HEK293 (cell line): ENCODE measurements at regions not wholly inside any gene's neighbourhood (a gene's known extent, or its start where the extent isn't known, plus 50 kb on each side); places are given as distances from the start of the nearest gene placed in this dataset.

Experiments
- CTCF ChIA-PET: fragments of 350-600 bp; formaldehyde crosslinking; extraction: SDS; loops from one replicate; lab custom pipeline; 2021; ENCODE audit warnings: antibody characterized with exemption; lab: Yijun Ruan, JAX
- POLR2A ChIA-PET: fragments of 300-600 bp; formaldehyde crosslinking; extraction: SDS; loops from one replicate; lab custom pipeline; 2020; ENCODE audit warnings: antibody characterized with exemption, inconsistent platforms; lab: Yijun Ruan, JAX
- H3K27ac ChIP-seq: fragments of 200-500 bp; sonication (Bioruptor generic); 2 replicates; pipeline ENCODE4 v1.5.1; 2014; ENCODE audit warnings: low read depth, low read length, control low read depth, inconsistent platforms; ENCODE audit errors: extremely low read depth
- H3K36me3 ChIP-seq, 2 experiments: fragments of 200-500 bp in 1 of 2; sonication (Bioruptor generic) in 1 of 2; 1 replicate in 1 of 2; 2 replicates in 1 of 2; pipeline ENCODE4 v1.5.1; 2014 to 2017; ENCODE audit warnings: inconsistent platforms in 2 of 2, low read length in 2 of 2; ENCODE audit not compliant: control insufficient read depth in 2 of 2, insufficient read depth in 1 of 2
- H3K4me1 ChIP-seq: fragments of 200-500 bp; sonication (Bioruptor generic); 2 replicates; pipeline ENCODE4 v1.5.1; 2014; ENCODE audit warnings: mild to moderate bottlenecking, low read length, inconsistent platforms; ENCODE audit not compliant: control insufficient read depth, insufficient read depth
- H3K4me3 ChIP-seq: 2 replicates; pipeline ENCODE4 v1.5.1; 2011; ENCODE audit warnings: low read depth, mild to moderate bottlenecking, control low read depth, low read length, moderate library complexity
- H3K9me3 ChIP-seq: fragments of 200-500 bp; sonication (Bioruptor generic); 2 replicates; pipeline ENCODE4 v1.5.1; 2014; ENCODE audit warnings: low read depth, low read length, inconsistent platforms; ENCODE audit not compliant: control insufficient read depth, insufficient read depth
- GLI2 ChIP-seq: fragments of 450-650 bp; formaldehyde crosslinking; IDR thresholded peaks from 2 replicates; pipeline ENCODE4; 2017; ENCODE audit warnings: missing biosample characterization, missing genetic modification characterization, low read depth, borderline replicate concordance
- HIC1 ChIP-seq: fragments of 450-650 bp; formaldehyde crosslinking; IDR thresholded peaks from 2 replicates; pipeline ENCODE4 v1.5.1; 2016; ENCODE audit warnings: missing biosample characterization, missing genetic modification characterization
- MYNN ChIP-seq: fragments of 450-650 bp; formaldehyde crosslinking; IDR thresholded peaks from 2 replicates; pipeline ENCODE4 v1.5.1; 2016; ENCODE audit warnings: missing biosample characterization, missing genetic modification characterization, borderline replicate concordance
- PRDM1 ChIP-seq: fragments of 450-650 bp; formaldehyde crosslinking; IDR thresholded peaks from 2 replicates; pipeline ENCODE4; 2016; ENCODE audit warnings: missing biosample characterization, missing genetic modification characterization
- PRDM6 ChIP-seq: fragments of 450-650 bp; formaldehyde crosslinking; IDR thresholded peaks from 2 replicates; pipeline ENCODE4 v1.5.1; 2017; ENCODE audit warnings: missing biosample characterization, missing genetic modification characterization
- TCF7L2 ChIP-seq: IDR thresholded peaks from 2 replicates; pipeline ENCODE4 v1.6.1; 2011; ENCODE audit warnings: low read depth, mild to moderate bottlenecking, inconsistent platforms, low read length, moderate library complexity, borderline replicate concordance
- ZBTB6 ChIP-seq: fragments of 450-650 bp; formaldehyde crosslinking; IDR thresholded peaks from 2 replicates; pipeline ENCODE4 v1.5.1; 2017; ENCODE audit warnings: missing biosample characterization, missing genetic modification characterization
- ZFP37 ChIP-seq: fragments of 450-650 bp; formaldehyde crosslinking; IDR thresholded peaks from 2 replicates; pipeline ENCODE4 v1.5.1; 2016; ENCODE audit warnings: missing biosample characterization, missing genetic modification characterization
- ZFP41 ChIP-seq: fragments of 450-650 bp; formaldehyde crosslinking; IDR thresholded peaks from 2 replicates; pipeline ENCODE4 v1.5.1; 2016; ENCODE audit warnings: missing biosample characterization, missing genetic modification characterization, borderline replicate concordance
- ZNF174 ChIP-seq: fragments of 450-650 bp; formaldehyde crosslinking; IDR thresholded peaks from 2 replicates; pipeline ENCODE4 v1.5.0; 2017; ENCODE audit warnings: missing biosample characterization, mild to moderate bottlenecking, missing genetic modification characterization
- ZNF175 ChIP-seq: fragments of 450-650 bp; formaldehyde crosslinking; IDR thresholded peaks from 2 replicates; pipeline ENCODE4 v1.5.1; 2016; ENCODE audit warnings: missing biosample characterization, missing genetic modification characterization
- ZNF19 ChIP-seq: fragments of 450-650 bp; formaldehyde crosslinking; IDR thresholded peaks from 2 replicates; pipeline ENCODE4; 2016; ENCODE audit warnings: missing biosample characterization, missing genetic modification characterization, low read depth
- ZNF214 ChIP-seq: fragments of 450-650 bp; formaldehyde crosslinking; IDR thresholded peaks from 2 replicates; pipeline ENCODE4 v1.5.1; 2017; ENCODE audit warnings: missing biosample characterization, mild to moderate bottlenecking, missing genetic modification characterization, borderline replicate concordance
- ZNF341 ChIP-seq: fragments of 450-650 bp; formaldehyde crosslinking; IDR thresholded peaks from 2 replicates; pipeline ENCODE4; 2016; ENCODE audit warnings: low read depth, missing biosample characterization, missing genetic modification characterization
- ZNF362 ChIP-seq: fragments of 450-650 bp; formaldehyde crosslinking; IDR thresholded peaks from 2 replicates; pipeline ENCODE4 v1.5.1; 2016; ENCODE audit warnings: missing biosample characterization, missing genetic modification characterization
- ZNF473 ChIP-seq: fragments of 450-650 bp; formaldehyde crosslinking; IDR thresholded peaks from 2 replicates; pipeline ENCODE4 v1.5.1; 2017; ENCODE audit warnings: missing biosample characterization, missing genetic modification characterization
- ZNF513 ChIP-seq: fragments of 450-650 bp; IDR thresholded peaks from 2 replicates; pipeline ENCODE4 v1.5.1; 2018; ENCODE audit warnings: missing biosample characterization, missing genetic modification characterization
- ZNF544 ChIP-seq: fragments of 450-650 bp; formaldehyde crosslinking; IDR thresholded peaks from 2 replicates; pipeline ENCODE4 v1.5.0; 2017; ENCODE audit warnings: missing biosample characterization, missing genetic modification characterization
- ZNF621 ChIP-seq: fragments of 450-650 bp; formaldehyde crosslinking; IDR thresholded peaks from 2 replicates; pipeline ENCODE4 v1.5.1; 2017; ENCODE audit warnings: missing biosample characterization, missing genetic modification characterization
- ZNF623 ChIP-seq: fragments of 450-650 bp; formaldehyde crosslinking; IDR thresholded peaks from 2 replicates; pipeline ENCODE4 v1.5.1; 2016; ENCODE audit warnings: missing biosample characterization, missing genetic modification characterization
- ZNF624 ChIP-seq: fragments of 450-650 bp; formaldehyde crosslinking; IDR thresholded peaks from 2 replicates; pipeline ENCODE4 v1.5.1; 2017; ENCODE audit warnings: missing biosample characterization, missing genetic modification characterization
- ZNF645 ChIP-seq: fragments of 450-650 bp; formaldehyde crosslinking; IDR thresholded peaks from 2 replicates; pipeline ENCODE4; 2016; ENCODE audit warnings: missing biosample characterization, missing genetic modification characterization

GRCh38 chr5:167849874-167850273 lies 441.6 kb upstream of the WWC1 start:
- ChIA-PET POLR2A (no interaction called here), CTCF (no interaction called here)
- Histone ChIP-seq H3K27ac (no peak overlapping the region), H3K9me3 (no peaks in the 10 kb centered on the region)
- TF ChIP-seq PRDM1 (no peak), ZNF623 (tag by site-specific recombination) (no peak), ZNF513 (tag by site-specific recombination) (no peak), ZNF544 (tag by site-specific recombination) (no peak), ZNF621 (tag by site-specific recombination) (no peak), MYNN (tag by site-specific recombination) (no peak), ZNF19 (tag by site-specific recombination) (no peak), ZFP37 (tag by site-specific recombination) (no peak), ZNF362 (tag by site-specific recombination) (no peak), ZNF214 (tag by site-specific recombination) (no peak), ZNF645 (tag by site-specific recombination) (no peak)
- TF ChIP-seq, all 188 proteins: peak for 0
- H3K36me3 ChIP-seq = no peaks in the 10 kb centered on the region
- no peaks in the 10 kb centered on the region for H3K4me1 ChIP-seq
- no peak overlapping the region for H3K4me3 ChIP-seq

GRCh38 chr5:167850911-167851310 lies 440.5 kb upstream of the WWC1 start:
- H3K4me3 ChIP-seq = no peak overlapping the region
- H3K9me3 ChIP-seq = no peaks in the 10 kb centered on the region
- TF ChIP-seq ZNF175 (tag by site-specific recombination) (no peak), ZNF341 (no peak), ZBTB6 (tag by site-specific recombination) (no peak), TCF7L2 (no peak), ZNF473 (tag by site-specific recombination) (no peak), GLI2 (no peak), ZNF544 (tag by site-specific recombination) (no peak)
- H3K27ac ChIP-seq = no peak overlapping the region
- ChIA-PET POLR2A (interaction anchor here (0.5 kb wide), 1 partner anchor 9 kb away, joined by 6 read pairs; no protein-coding TSS in a partner anchor), CTCF (interaction anchor here (0.8 kb wide), 1 partner anchor 197 kb away, joined by 3 read pairs; no protein-coding TSS in a partner anchor)
- no peaks in the 10 kb centered on the region for H3K36me3 ChIP-seq
- no peaks in the 10 kb centered on the region for H3K4me1 ChIP-seq

- ChIA-PET POLR2A (no interaction called here), CTCF (interaction anchor here (0.8 kb wide), 1 partner anchor 196 kb away, joined by 3 read pairs; no protein-coding TSS in a partner anchor)
- Histone ChIP-seq H3K9me3 (no peaks in the 10 kb centered on the region), H3K36me3 (no peaks in the 10 kb centered on the region), H3K27ac (no peak overlapping the region), H3K4me3 (no peak overlapping the region), H3K4me1 (no peaks in the 10 kb centered on the region)
- TF ChIP-seq ZFP41 (tag by site-specific recombination) (no peak), ZNF174 (no peak), HIC1 (no peak), PRDM6 (tag by site-specific recombination) (no peak), ZBTB6 (tag by site-specific recombination) (no peak), ZNF624 (tag by site-specific recombination) (no peak)
Observed at GRCh38 chr5:167851416-167851815, 440.0 kb upstream of the WWC1 start.
